Progenitor cell of endocrine pancreas (in vitro differentiated cells): ENCODE measurements at regions not wholly inside any gene's neighbourhood (a gene's known extent, or its start where the extent isn't known, plus 50 kb on each side); places are given as distances from the start of the nearest gene placed in this dataset.
"Not testable (repeated sequence)": the region's sequence is repeated elsewhere in the genome, so short reads cannot be mapped to it uniquely, and the experiment has no call there.

Source experiments
- DNase-seq: peaks from one replicate; pipeline ENCODE4 v3.0.0; 2021; ENCODE audit warnings: low spot score; ENCODE audit not compliant: unreplicated experiment
- H3K27ac Mint-ChIP-seq: 2 replicates; pipeline ENCODE4 v1.8.0; 2021; ENCODE audit warnings: mild to moderate bottlenecking, moderate library complexity, mixed read lengths
- H3K27me3 Mint-ChIP-seq: 2 replicates; pipeline ENCODE4 v1.8.0; 2021; ENCODE audit warnings: mixed read lengths
- H3K36me3 Mint-ChIP-seq: 2 replicates; pipeline ENCODE4 v1.8.0; 2022; ENCODE audit warnings: mixed read lengths; ENCODE audit not compliant: insufficient read depth
- H3K4me1 Mint-ChIP-seq: 2 replicates; pipeline ENCODE4 v1.8.0; 2021; ENCODE audit warnings: low read depth, mixed read lengths
- H3K4me3 Mint-ChIP-seq: 2 replicates; pipeline ENCODE4 v1.8.0; 2021; ENCODE audit warnings: low read depth, mild to moderate bottlenecking, moderate library complexity, mixed read lengths
- H3K9me3 Mint-ChIP-seq: 2 replicates; pipeline ENCODE4 v1.8.0; 2021; ENCODE audit warnings: low read depth, mixed read lengths
- CTCF ChIP-seq: fragments of 200-600 bp; sonication (generic); IDR thresholded peaks from one replicate; pipeline ENCODE4 v1.5.0; 2021; ENCODE audit warnings: antibody characterized with exemption, mild to moderate bottlenecking; ENCODE audit not compliant: unreplicated experiment

- Mint-ChIP-seq H3K27me3 (no peaks in the 10 kb centered on the region), H3K36me3 (peaks cover 15% of the 10 kb centered on the region)
- TF ChIP-seq CTCF, result no peak
Observed at GRCh38 chr15:22258398-22259150, 178.2 kb downstream of the OR4M2 start.

GRCh38 chr15:22259151-22259750, 178.9 kb downstream of the OR4M2 start:
- not testable (repeated sequence) for DNase-seq, H3K4me1 Mint-ChIP-seq, H3K4me3 Mint-ChIP-seq, H3K27ac Mint-ChIP-seq, H3K27me3 Mint-ChIP-seq
- Mint-ChIP-seq H3K9me3 (peaks cover 47% of the 10 kb centered on the region), H3K36me3 (peaks cover 15% of the 10 kb centered on the region)

More at GRCh38 chr15:22258398-22259150, 178.2 kb downstream of the OR4M2 start:
- no peak overlapping the region for H3K4me3 Mint-ChIP-seq
- peaks cover 54% of the 10 kb centered on the region for H3K9me3 Mint-ChIP-seq
- no peak for DNase-seq
- H3K27ac Mint-ChIP-seq, result no peak overlapping the region
- H3K4me1 Mint-ChIP-seq, result no peaks in the 10 kb centered on the region

- no peak for TF ChIP-seq CTCF
- Mint-ChIP-seq H3K9me3 (peaks cover 46% of the 10 kb centered on the region), H3K27ac (peak overlapping the region; percentile 21), H3K4me3 (no peak overlapping the region), H3K36me3 (peaks cover 15% of the 10 kb centered on the region), H3K27me3 (no peaks in the 10 kb centered on the region), H3K4me1 (no peaks in the 10 kb centered on the region)
- no peak for DNase-seq
Observed at GRCh38 chr15:22259881-22260421, 179.6 kb downstream of the OR4M2 start.

- TF ChIP-seq CTCF, result no peak
- DNase-seq, result no peak
- peaks cover 11% of the 10 kb centered on the region for H3K36me3 Mint-ChIP-seq
- no peak overlapping the region for H3K27ac Mint-ChIP-seq
- no peaks in the 10 kb centered on the region for H3K4me1 Mint-ChIP-seq
- H3K27me3 Mint-ChIP-seq, result no peaks in the 10 kb centered on the region
- peaks cover 28% of the 10 kb centered on the region for H3K9me3 Mint-ChIP-seq
- no peak overlapping the region for H3K4me3 Mint-ChIP-seq
Observed at GRCh38 chr15:22262613-22263020, 182.3 kb downstream of the OR4M2 start.

- no peak for TF ChIP-seq CTCF
- Mint-ChIP-seq H3K27me3 (no peaks in the 10 kb centered on the region), H3K9me3 (peaks cover 26% of the 10 kb centered on the region), H3K27ac (no peak overlapping the region), H3K4me1 (no peaks in the 10 kb centered on the region), H3K4me3 (no peak overlapping the region), H3K36me3 (peaks cover 10% of the 10 kb centered on the region)
- DNase-seq, result no peak
Observed at GRCh38 chr15:22263738-22264137, 183.4 kb downstream of the OR4M2 start.

GRCh38 chr15:22264272-22264671, 183.9 kb downstream of the OR4M2 start:
- H3K9me3 Mint-ChIP-seq, result peaks cover 23% of the 10 kb centered on the region
- not testable (repeated sequence) for H3K4me1 Mint-ChIP-seq, H3K36me3 Mint-ChIP-seq, DNase-seq, H3K4me3 Mint-ChIP-seq, H3K27me3 Mint-ChIP-seq, H3K27ac Mint-ChIP-seq
